Right atrium auricular region (tissue), 2 donors: ENCODE measurements at regions not wholly inside any gene's neighbourhood (a gene's known extent, or its start where the extent isn't known, plus 50 kb on each side); places are given as distances from the start of the nearest gene placed in this dataset.

Source experiments
- DNase-seq: peaks from one replicate; pipeline ENCODE4 v3.0.0-alpha.2; 2019; ENCODE audit warnings: low spot score
- H3K27ac ChIP-seq, 2 donors: fragments of 200-600 bp; sonication (generic); 1 replicate in 1 of 2; 2 replicates in 1 of 2; pipeline ENCODE4 v1.5.1; 2016 to 2019
- H3K27me3 ChIP-seq, 2 donors: fragments of 200-600 bp; sonication (generic); one replicate each; pipeline versions ENCODE4 v1.5.1 to v1.6.0; 2017 to 2019
- H3K36me3 ChIP-seq: fragments of 200-600 bp; sonication (generic); one replicate; pipeline ENCODE4 v1.5.1; 2016
- H3K4me1 ChIP-seq, 2 donors: fragments of 200-600 bp; sonication (generic); one replicate each; pipeline versions ENCODE4 v1.5.1 to v1.6.0; 2017 to 2019
- H3K4me3 ChIP-seq, 2 donors: fragments of 200-600 bp; sonication (generic); 1 replicate in 1 of 2; 2 replicates in 1 of 2; pipeline ENCODE4 v1.5.1; 2017 to 2019; ENCODE audit warnings: mild to moderate bottlenecking in 1 of 2, moderate library complexity in 1 of 2
- H3K9me3 ChIP-seq, 2 donors: fragments of 200-600 bp; sonication (generic); one replicate each; pipeline ENCODE4 v1.5.1; 2019
- CTCF ChIP-seq, 2 donors: fragments of 200-600 bp; sonication (generic); IDR thresholded peaks; one replicate each; pipeline ENCODE4 v1.5.1; 2019; ENCODE audit warnings: antibody characterized with exemption in 2 of 2

DNA sequence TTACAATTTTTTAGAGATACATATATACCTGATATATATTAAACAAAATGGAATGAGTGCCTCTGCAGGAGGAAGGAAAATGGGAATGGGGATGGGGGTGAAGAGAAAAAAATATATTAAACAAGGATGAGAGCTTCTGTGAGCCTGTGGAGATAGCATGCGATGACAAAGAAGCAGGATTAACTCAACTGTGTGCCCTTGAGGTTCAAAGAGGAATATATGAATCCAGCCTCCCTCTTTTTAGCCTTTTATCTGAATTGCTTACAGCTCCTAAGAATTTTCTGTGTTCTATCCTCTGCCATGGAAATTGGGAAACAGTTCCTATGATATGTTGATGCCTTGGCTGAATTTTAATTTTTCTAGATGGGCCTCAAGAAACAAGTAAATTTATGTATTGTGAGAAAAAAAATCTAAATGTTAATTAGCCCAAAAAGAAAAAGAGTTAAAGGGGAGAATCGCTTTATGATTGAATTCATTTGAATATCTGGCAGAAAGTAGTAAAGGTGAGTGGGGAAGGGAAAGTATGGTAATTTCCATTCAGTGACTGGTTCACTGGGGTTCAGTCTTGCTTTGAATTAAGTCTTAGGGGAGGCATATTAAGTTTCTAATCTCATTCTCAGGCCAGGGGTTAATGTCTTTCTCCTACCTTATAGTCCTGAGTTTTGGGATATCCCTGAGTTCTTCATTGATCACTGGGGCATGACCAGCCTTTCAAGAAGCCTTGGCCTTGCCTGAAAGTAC, 106.3 kb upstream of the HMCN1 start:
- no peak for TF ChIP-seq CTCF (IDR thresholded peaks at IDR 0.05)
- no peaks in the 10 kb centered on the region for H3K27me3 ChIP-seq

GRCh38 chr1:185627171-185627570, 107.0 kb upstream of the HMCN1 start:
- Histone ChIP-seq H3K4me1 (no peaks in the 10 kb centered on the region), H3K36me3 (no peaks in the 10 kb centered on the region), H3K4me3 (no peak overlapping the region), H3K27me3 (no peaks in the 10 kb centered on the region), H3K9me3 (no peaks in the 10 kb centered on the region), H3K27ac (no peak overlapping the region)
- DNase-seq = no peak
- no peak for TF ChIP-seq CTCF (IDR thresholded peaks at IDR 0.05)

More for the DNA sequence above, 106.3 kb upstream of the HMCN1 start:
- H3K4me3 ChIP-seq = no peak overlapping the region
- H3K27ac ChIP-seq = no peak overlapping the region
- H3K9me3 ChIP-seq = no peaks in the 10 kb centered on the region
- H3K36me3 ChIP-seq = no peaks in the 10 kb centered on the region
- no peak for DNase-seq
- no peaks in the 10 kb centered on the region for H3K4me1 ChIP-seq

- H3K9me3 ChIP-seq = no peaks in the 10 kb centered on the region
- no peak overlapping the region for H3K4me3 ChIP-seq
- no peaks in the 10 kb centered on the region for H3K4me1 ChIP-seq
- H3K27ac ChIP-seq = no peak overlapping the region
- no peak for TF ChIP-seq CTCF (IDR thresholded peaks at IDR 0.05)
- DNase-seq = no peak
- H3K36me3 ChIP-seq = no peaks in the 10 kb centered on the region
- no peaks in the 10 kb centered on the region for H3K27me3 ChIP-seq
Observed at GRCh38 chr1:185626344-185626743, 107.8 kb upstream of the HMCN1 start.

DNA sequence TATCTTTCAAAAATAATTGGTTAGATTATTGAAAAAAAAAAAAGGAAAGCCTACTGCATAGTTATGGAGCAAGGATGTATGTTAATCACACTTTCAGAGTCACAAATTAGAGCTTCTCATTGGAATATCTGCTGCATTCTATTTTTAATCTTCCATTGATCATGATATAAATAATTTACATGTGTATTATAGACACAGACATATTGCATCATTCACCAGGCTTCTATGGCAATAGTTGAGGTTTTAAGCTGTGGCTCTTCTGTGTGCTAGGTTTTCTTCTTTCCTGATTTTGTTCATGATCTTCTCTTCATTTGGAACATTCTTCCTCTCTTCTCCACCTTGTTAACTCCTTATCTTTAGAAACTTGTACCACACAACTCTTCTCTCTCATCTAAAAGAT, 123.2 kb upstream of the HMCN1 start:
- no peak for DNase-seq
- Histone ChIP-seq H3K27me3 (no peaks in the 10 kb centered on the region), H3K4me3 (no peak overlapping the region), H3K36me3 (no peaks in the 10 kb centered on the region), H3K9me3 (no peaks in the 10 kb centered on the region), H3K4me1 (no peaks in the 10 kb centered on the region), H3K27ac (no peak overlapping the region)
- TF ChIP-seq CTCF (IDR thresholded peaks at IDR 0.05) = no peak

DNA sequence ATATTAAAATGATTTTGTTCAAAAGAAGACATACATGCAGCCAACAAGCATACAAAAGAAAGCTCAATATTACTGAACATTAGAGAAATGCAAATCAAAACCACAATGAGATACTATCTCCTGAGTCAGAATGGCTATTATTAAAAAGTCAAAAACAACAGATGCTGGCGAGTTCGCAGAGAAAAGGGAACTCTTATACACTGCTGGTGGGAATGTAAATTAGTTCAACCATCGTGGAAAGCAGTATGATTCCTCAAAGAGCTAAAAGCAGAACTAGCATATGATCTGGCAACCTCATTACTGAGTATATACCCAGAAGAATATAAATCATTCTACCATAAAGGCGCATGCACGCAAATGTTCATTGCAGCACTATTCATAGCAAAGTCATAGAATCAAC, 126.0 kb upstream of the HMCN1 start:
- H3K27me3 ChIP-seq = no peaks in the 10 kb centered on the region
- H3K36me3 ChIP-seq = no peaks in the 10 kb centered on the region
- H3K4me1 ChIP-seq = no peaks in the 10 kb centered on the region
- H3K4me3 ChIP-seq = no peak overlapping the region
- no peak overlapping the region for H3K27ac ChIP-seq
- TF ChIP-seq CTCF (IDR thresholded peaks at IDR 0.05) = no peak
- no peak for DNase-seq
- H3K9me3 ChIP-seq = no peaks in the 10 kb centered on the region

GRCh38 chr1:185603158-185603557, 131.0 kb upstream of the HMCN1 start:
- no peak for DNase-seq
- TF ChIP-seq CTCF (IDR thresholded peaks at IDR 0.05) = no peak
- H3K27me3 ChIP-seq = no peaks in the 10 kb centered on the region
- H3K9me3 ChIP-seq = no peaks in the 10 kb centered on the region
- H3K4me3 ChIP-seq = no peak overlapping the region
- H3K4me1 ChIP-seq = peaks cover 0 to 6% of the 10 kb centered on the region in 2 donors
- H3K36me3 ChIP-seq = no peaks in the 10 kb centered on the region
- H3K27ac ChIP-seq = no peak overlapping the region
